GM21423 (cell line): ENCODE measurements at regions not wholly inside any gene's neighbourhood (a gene's known extent, or its start where the extent isn't known, plus 50 kb on each side); places are given as distances from the start of the nearest gene placed in this dataset.

Experiments
- ATAC-seq: cut with Tn5 transposase; IDR thresholded peaks from one replicate; pipeline ENCODE4 v1.9.1; 2021; ENCODE audit warnings: mild to moderate bottlenecking, moderate library complexity; ENCODE audit not compliant: unreplicated experiment

DNA sequence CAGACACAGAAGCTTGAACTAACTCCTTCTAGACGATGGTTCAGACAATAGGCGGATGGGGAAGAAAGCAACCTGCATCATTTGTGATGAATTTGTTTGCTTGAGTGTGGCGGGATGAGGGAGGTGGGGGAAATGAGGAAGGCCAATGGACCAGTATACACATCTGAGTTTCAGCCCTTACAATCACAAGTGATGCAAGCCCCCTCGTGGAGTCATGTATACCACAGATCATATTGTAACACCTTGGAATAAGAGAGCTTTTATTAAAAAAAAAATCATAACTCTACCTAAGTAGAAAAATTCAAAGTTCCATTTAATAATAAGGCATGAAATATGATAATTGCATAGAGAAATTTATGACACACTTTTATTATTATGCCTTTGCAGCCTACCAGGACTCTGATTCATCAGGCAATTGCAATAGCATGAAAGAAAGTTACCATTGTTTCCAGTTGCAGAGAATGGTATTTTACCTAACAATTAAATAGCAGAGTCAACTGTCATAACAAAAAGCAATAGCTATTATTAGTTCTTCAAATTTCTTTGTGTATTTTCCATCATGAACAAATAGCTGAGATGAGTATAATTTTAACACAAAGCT is 230.2 kb upstream of the AKR1E2 start:
- ATAC-seq = no peak

DNA sequence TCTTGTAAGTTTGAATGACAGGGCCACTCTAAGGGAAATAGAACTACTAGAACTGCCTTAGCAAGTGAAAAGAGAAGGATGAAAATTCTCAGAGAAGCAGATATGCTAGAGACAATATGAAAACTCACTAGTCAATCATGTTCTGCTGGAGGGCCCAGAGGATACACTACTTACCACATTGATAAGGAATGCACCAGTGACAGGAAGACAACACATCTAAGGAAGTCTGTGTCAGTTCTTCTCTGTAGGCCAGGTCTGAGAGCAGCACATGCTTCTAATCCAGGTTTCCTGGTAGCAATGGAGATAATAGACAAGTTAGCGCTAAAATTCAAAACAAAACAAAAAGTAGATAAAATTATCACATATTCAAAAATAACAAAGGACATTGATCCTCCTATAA is 235.2 kb upstream of the AKR1E2 start:
- ATAC-seq = no peak

DNA sequence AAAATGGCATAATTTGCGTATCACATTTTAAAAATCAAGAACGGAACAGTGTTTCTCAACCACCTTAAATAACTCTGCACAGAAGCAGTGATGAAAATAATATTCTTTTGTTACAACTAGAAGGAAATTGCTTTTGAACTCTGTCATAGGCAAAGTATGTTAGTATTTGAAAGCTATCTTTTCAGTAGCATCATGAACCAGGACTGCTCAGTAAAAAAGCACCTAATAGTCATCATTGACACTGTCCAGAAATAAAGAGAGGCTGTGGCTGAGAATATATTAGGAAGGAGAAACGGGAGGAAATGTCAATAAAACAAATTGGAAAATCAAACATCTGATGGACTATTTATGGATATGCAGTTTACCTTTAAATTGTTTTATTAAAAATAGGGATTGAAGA is 237.2 kb upstream of the AKR1E2 start:
- no peak for ATAC-seq

DNA sequence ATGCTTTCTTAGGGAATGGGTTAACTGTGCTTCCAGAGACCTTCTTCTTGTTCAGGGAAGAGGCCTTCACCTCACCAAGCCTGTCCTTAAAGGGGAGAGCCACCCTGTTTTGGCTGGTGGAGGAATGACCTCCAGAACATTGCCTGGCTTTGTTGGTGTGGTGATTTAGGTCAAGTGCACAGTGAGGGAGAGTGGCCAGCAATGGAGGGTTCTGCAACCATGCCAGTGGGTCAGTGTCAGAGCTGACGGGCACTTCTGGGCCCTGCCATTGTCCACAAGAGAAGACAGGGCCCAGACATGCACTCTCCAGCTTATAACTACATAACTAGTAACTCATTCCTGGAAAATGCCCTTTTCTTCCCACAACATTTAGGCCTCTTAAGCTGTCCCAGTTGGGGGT is 238.5 kb upstream of the AKR1E2 start:
- ATAC-seq = no peak

DNA sequence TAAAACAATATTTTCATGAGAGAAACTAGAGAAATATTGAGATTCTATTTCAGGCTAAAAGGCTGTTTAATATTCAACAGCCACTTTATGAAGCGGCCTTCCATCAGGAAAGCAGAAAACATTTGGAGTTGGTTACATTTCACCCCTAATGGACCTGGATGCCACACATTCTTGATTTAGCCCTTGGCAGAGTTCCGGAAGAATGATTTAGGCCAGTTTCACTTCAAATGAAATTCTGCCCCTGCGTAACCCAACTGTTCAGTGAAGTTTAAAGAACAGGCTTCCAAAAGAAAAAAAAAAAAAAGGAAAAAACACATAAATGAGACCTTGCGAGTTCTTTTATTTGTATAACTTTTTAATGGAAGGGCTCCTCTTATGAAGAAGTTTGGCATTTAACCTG is 239.2 kb upstream of the AKR1E2 start:
- no peak for ATAC-seq

DNA sequence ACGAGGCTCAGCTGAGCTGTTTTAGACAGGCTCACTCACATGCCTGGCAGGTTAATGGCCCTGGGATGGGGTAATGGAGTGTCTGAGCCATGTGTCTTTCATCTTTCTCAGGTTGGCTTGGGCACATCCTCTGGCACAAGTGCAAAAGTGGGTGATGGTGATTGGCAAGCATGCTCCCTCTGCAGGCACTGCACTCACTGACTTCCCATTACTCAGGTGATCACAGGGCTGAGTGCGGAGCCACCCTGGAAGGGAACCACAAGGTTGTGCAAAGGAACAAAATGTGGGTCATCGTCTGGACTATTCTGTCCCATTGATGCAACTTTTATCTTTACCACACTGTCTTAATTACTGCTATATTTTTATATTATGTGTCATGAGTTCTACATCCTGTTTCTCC is 244.1 kb upstream of the AKR1E2 start:
- ATAC-seq = no peak

DNA sequence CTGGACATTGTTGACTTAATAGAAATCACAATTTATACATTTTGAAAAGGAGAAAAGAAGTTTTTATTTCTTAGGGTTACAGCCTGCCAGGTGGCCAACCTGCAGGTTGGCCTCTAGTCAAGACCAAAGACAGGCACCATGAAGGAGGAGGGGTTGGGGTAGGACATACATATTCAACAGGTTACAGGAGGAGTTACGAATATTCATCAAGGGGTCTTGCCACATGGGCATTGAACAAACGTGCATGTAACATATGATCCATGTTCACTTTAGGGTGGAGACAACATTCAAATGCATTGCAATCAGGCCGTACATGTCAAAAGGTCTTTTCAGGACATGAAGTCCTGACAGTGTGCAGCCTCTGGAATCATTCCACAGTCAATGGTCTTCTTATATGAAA is 246.2 kb upstream of the AKR1E2 start:
- no peak for ATAC-seq

DNA sequence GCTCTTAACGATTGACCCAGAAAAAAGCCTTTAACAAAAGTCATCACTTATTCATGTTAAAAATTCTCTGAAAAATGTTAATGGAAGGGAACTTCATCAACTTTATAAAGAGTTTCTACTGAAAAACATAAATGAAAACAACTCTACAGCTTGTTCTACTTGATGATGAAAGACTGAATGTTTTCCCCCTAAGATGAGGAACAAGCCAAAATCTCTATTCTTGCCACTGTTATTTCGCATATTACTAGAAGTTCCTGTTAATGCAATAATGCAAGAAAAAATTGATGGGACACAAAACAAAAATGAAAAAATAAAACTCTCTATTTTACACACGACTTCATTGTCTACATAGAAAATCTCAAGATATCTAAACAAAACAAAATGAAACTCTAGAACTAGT is 249.8 kb upstream of the AKR1E2 start:
- ATAC-seq = no peak

DNA sequence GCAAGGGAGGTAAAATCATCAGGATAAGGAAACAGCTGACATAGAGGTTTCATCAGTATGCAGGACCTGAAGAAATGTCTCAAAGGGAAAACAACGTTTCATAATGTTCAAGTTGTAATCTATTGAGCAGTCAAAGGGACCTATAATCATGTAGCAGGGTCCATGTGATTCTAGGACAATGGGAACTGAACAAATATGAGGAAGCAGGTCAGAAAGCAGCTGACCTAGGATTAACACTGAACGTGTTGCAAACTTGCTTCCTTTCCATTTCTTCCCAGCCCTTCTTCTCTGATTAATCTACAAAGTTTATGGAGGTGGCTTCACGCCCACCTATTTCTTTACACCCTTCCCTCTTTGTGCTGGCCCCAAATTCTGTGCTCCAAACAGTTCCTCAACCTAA is 256.9 kb upstream of the AKR1E2 start:
- ATAC-seq = no peak

DNA sequence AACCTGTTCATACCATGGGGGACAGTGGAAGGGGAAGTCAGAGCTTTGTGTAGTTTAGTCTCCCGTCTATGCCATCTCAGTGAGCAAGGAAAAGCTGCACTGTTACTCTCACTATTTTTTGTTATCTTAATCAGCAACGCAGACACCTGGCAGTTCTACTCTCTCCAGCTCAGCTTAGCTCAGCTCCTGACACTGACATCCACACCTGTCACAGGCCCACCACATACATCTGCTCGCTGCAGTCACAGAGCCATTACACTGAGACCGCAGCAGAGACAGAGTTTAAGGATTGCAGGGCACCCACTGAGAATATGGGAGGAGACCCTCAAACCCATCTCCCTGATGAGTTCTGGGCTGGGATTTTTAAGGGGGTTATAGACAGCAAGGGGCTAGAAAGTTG is 257.3 kb upstream of the AKR1E2 start:
- no peak for ATAC-seq

DNA sequence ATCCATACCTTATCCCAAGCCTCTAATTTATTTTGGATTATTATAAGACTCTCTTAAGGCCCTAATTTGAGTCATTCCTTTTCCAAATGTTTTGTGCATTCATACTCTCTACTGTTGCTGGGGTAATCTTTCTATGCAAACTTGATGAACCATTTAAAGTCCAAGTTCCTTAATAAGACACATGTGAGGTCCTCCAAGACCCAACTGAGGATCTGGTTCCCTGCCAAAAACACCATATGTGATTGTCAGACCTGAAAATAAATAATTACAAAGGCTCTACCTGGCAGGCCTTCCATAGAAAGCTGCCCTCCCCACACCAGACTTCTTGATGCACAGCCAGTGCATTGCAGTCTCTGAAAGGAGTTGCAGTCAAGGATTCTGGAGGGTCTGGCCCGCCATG is 257.9 kb upstream of the AKR1E2 start:
- ATAC-seq = no peak

DNA sequence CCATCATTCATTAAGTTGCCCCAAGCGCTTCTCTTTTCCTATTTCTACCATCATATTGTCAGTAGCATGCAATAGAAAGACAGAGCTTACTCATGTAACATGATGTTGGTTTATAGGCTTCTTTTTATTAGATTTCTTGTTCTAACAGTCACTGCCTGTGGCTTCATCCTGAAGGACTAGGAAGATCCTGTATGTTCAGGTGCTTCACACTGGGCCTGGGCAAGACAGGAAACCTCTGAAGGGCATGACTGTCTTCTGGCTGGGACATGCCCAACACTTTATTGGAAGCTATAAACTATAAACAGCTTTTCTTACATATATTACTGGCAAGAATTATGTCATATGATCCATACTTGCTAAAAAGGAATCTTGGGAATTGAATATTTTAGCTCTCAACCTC is 258.4 kb upstream of the AKR1E2 start:
- no peak for ATAC-seq

DNA sequence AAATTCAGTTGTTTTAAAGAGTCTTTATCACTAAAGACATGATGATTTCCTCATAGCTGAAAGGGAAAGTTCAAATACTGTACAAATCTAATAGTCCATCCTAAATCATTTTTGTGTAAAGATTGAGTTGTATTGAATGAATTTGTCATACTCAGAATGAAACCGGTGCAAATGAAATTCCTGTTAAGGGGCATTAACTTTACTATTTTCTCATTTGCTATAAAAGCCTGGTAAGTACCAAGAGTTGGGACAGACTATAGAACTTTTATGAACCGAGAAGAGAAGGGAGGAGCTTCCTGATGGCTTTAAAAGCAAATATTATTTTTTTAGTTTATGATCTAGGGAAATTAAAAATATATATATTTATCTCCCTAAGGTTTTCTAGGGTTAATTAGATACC is 260.0 kb upstream of the AKR1E2 start:
- ATAC-seq = no peak

DNA sequence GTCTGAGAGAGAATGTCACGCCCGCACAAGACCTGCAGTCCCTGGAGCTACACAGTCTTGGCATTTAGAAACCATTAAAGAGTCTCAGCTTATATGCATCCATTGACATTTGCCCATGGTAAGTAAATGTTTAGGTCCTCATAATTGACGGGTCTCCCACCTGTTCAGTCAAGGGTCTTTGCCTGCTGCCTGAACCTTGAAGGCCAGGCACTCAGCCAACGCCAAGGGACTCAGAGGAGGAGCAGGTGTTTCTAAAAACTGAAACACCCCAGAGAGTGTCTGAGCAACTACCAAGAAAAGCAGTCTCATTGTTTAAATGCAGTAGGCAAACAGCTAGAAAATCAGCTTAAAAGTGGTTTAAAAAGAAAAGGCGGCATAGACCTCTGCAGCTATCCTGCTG is 264.7 kb upstream of the AKR1E2 start:
- ATAC-seq = no peak

DNA sequence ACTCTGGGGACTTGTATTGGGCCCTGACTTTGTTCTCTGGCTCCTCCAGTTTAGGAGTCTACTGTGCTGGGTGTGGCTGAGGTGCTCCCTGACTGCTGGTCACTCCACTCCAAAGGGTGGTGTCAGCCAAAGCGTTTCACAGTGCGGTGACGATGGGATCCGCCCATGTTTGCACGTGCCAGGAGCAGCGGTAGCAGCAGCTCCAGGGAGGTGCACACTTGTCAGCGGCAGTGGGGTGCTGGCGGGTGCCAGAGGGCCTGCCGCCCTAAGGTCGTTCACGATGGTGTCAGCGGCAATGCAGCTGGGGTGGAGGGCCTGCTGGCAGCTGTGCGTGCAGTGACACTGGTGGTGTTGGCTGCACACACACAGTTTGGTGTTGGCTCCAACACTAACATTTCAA is 268.5 kb upstream of the AKR1E2 start:
- no peak for ATAC-seq

DNA sequence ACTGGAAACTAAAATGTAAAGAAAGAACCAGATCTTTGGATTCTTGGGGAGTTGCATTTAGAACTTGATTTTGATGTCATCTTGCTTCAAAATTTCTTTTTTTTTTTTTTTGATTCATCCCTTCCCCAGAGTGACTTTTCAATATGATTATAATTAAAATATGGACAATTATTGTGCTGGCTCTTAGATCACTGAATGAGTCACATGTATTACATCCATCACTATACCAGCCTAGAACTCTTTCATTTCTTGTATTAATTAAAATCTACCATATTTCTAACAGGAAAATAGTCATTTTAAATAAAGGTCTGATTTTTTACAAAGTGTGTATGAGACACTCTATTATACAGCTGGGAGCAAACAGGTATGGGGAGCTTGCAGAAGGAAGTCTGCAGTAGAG is 269.5 kb upstream of the AKR1E2 start:
- ATAC-seq = no peak

DNA sequence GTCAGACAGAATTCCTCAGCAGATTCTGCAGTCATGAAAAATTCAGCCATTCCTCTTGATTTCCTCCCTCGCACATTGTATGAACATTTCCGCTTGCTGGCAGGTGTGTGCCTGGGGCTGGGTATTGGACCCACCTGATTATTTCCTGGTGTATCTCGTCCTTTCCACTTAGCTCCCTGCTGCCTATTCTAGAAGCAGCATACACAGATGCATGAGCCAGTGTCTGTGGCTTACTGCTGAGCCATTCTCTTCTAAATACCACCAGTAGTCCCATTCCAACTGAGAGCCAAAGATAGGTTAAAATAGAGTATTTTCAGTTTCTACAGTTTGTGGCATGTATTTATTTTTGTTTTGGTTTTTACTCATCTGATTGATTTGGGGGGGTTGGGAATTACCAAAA is 270.1 kb upstream of the AKR1E2 start:
- no peak for ATAC-seq

DNA sequence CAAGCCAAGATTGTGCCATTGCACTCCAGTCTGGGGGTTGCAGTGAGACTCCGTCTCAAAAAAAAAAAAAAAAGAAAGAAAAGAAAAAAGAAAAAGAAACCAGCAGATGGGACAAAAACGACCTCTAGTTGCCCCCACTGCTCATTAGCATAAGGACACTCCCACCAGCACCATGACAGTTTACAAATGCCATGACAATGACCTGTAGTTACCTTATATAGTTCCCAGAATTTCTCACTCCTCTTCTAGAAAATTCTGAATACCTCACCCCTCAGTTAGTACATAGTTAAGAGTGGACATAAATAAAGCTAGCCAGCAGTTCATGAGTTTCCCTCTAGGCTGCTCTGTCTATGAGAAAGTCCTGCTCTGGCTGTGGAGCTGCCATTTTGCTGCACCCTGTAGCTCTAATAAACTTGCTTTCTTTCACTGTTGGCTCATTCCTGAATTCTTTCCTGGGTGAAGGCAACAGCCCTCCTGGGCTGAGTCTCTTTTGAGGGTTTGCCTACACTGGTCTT is 276.8 kb upstream of the AKR1E2 start:
- ATAC-seq = no peak

DNA sequence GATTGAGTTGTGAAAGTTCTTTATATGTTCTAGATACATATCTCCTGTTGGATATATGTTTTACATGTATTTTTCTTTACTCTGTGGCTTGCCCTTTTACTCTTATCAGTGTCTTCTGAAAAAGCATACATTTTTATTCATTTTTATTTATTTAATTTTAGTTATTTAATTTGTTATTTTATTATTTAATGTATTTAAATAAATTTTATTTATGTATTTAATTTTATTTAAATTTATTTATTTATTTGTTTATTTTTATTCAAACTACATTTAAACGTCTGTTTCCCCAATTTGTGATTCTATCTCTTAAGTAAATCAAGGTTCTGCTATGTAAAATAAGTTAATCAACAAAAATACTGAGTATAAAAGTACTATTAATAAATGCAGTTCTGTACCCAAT is 279.1 kb upstream of the AKR1E2 start:
- ATAC-seq = no peak

DNA sequence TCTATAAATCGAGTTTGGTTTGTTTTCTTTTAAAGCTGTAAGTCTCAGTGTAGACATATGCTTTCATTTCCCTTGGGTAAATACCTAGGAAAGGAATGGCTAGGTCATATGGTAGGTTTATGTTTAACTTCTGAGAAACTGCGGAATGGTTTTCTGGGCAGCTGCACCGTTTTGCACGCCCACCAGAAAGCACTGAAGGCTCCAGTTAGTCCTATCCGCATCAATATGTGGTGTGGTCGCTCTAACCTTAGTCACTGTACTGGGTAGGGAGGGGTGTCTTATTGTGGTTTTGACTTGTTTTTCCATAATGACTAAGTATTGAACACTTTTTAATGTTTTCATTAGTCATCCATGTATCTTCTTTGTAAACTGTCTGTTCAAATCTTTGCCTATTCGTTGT is 279.5 kb upstream of the AKR1E2 start:
- ATAC-seq = no peak

DNA sequence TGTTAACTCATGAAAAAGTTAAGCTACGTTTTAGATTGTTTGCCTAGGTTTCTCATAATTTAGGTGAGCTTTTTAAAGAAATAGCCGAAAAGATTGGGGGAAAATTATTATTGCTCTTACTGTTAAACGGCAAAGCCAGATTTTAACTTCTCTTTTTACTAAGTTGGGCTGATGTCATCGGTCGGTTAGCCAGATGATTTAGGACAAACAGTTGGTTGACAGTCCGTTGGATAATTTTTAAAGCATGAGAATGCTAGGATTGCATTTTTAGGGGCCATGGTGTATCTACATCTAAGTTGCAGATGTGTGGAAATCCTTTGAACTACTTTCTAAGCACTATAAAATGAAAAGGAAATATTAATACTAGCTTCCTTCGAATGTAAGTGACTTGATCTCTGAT is 280.9 kb upstream of the AKR1E2 start:
- no peak for ATAC-seq

DNA sequence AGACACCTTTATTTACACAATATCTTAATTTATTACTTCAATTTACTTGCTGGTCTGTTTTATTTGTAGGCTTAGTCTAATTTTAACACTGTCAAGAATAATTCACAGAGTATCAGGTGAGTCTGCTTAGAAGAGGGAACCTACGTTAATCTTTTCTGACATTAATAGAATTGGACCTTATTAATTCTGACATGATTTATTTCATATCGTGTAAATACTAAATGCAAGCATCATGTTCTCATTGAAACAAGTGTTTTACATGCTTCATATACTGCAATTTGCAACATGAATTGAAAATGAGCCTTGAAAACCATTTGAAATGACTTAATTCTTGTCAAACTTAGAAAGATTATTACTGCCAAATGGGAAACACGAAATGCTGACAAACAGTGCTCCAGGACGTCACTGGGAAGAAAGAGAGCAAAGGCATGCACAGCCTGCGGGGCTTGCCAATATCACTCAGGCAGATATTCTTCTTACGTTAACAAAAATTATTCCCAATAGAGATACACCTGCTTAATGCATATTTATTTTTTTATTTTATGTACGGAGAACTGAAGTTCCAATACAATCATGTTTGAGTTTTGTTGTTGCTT is 282.0 kb upstream of the AKR1E2 start:
- no peak for ATAC-seq

DNA sequence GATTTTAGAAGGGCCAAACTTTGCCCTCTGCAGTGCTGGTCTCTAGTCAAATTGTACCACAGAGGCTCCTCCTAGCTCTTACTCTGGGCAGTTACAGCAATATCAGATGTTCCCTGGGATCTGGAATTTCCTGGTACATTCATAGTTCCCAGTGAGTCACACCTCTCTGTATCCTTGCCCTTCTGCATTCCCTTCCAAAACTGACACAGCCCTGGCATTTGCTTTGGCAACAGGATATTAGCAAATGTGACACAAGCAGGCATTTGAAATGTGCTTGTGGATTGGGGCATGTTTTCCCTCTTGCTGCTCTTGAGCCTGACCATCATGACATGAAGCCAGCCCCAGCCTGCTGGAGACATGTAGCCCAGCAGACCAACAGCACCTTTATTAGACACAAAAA is 284.7 kb upstream of the AKR1E2 start:
- no peak for ATAC-seq
